ENCODE measurements at regions not wholly inside any gene's neighbourhood (a gene's known extent, or its start where the extent isn't known, plus 50 kb on each side); places are given as distances from the start of the nearest gene placed in this dataset.

- DNase-seq: no peak
Observed at GRCh38 chr2:240287496-240288086, 147.1 kb upstream of the OTOS start.

GRCh38 chr2:240288087-240288521 is 147.4 kb upstream of the GPC1 start:
- DNase-seq: no peak

DNA sequence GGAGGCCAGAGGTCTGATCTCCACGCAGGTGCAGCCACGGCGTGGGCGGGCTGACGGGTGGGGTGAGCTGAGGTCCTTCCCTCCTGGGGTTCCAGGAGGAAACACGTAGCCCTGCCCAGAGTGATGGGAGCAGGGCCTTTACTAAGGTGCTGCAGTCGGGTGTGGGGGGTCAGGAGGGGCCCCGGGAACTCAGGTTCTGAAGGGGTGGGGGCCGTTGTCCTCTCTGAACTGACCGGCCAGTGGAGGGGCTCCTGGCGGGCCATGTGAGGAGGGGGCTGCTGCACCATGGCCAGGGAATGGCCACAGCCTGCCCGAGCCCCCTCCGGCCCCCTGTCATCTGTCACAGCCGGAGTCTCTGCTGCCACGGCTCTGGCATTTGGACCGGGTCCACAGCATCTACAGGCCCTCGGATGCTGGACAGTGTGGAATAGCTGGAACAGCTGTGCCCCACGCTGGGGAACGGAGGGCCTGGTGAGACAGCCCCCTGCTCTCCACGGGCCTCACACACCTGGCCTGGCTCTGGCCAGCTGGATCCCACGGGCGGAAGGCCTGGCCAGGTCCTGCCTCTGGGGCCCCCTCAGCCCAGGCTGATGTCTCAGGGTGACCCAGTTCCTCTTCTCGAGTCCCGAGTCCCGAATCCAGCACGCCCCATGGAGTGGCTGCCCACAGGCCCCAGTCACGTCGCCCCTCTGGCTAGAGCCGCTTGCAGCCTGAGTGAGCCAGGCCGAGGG is 145.6 kb upstream of the GPC1 start:
- DNase-seq: no peak

DNA sequence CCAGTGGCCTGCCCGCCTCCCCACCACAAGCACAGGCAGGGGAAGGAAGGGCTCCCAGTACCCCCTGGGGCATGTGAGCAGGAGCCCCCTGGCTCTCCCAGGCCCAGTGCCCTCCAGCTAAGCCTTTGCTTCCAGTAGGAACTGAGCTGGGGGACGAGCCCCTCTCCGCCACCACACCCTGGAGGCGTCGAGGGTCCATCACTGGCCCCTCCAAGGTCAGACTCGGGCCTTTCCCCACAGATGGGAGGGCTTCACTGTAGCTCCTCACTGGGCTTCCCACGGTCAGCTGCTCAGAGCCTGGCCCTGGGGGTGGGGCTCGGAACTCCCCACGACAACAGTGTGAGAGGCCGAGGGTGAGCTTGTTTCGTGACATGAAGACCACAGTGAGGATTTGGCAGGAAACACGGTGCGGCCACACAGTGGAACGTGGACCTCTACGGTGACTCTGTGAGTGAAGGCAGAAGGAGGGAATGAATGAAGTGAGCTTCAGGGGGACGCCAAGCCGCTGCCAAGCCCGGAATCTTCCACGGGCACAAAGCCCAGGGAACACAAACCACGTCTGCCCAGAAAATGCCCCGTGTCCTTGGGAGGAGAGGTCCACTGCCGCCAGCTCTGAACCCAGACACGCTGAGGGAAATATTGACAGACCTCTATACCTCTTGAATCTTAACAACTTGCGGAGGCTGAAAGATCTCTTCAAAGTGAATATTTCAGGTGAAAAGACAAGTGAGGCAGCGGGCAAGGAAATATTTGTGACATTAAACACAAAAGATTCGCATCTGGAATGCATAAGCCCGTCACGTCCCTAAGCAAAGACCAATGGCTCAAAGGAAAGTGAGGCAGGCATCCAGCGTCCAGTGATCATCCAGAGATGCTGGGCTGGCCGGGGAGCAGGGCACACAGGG is 144.8 kb upstream of the GPC1 start:
- no peak for DNase-seq

DNA sequence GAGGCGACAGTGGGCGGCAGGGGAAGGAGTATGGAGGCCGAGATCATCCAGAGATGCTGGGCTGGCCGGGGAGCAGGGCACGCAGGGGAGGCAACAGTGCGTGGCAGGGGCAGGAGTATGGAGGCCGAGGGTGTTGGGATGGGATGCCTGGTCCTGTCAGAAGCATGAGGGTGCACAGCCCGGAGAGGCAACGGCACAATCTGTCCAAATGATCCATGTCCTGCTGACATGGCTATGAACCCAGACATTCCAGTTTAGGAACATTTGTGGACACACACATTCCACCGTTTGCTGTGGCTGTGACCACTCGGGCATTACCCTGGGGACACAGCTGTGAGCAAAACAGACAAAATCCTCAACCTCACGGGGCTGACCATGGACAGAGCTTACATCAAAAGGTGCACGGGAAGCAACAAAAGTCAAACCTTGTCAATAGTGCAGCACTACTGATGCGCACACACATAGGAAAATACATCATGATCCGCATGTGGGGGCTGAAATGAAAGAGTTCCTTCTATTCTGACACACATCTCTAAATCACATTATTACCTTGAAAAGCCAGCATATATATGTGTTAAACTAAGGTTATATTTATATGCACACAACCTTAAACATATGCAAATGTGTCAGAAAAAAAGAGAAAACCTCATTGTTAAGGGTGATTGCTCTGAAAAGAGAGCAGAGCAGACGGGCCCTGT is 144.0 kb upstream of the GPC1 start:
- DNase-seq: no peak

- no peak for DNase-seq
Observed at GRCh38 chr2:240292035-240292574, 143.4 kb upstream of the GPC1 start.

GRCh38 chr2:240292619-240293525 is 142.6 kb upstream of the GPC1 start:
- no peak for DNase-seq

DNA sequence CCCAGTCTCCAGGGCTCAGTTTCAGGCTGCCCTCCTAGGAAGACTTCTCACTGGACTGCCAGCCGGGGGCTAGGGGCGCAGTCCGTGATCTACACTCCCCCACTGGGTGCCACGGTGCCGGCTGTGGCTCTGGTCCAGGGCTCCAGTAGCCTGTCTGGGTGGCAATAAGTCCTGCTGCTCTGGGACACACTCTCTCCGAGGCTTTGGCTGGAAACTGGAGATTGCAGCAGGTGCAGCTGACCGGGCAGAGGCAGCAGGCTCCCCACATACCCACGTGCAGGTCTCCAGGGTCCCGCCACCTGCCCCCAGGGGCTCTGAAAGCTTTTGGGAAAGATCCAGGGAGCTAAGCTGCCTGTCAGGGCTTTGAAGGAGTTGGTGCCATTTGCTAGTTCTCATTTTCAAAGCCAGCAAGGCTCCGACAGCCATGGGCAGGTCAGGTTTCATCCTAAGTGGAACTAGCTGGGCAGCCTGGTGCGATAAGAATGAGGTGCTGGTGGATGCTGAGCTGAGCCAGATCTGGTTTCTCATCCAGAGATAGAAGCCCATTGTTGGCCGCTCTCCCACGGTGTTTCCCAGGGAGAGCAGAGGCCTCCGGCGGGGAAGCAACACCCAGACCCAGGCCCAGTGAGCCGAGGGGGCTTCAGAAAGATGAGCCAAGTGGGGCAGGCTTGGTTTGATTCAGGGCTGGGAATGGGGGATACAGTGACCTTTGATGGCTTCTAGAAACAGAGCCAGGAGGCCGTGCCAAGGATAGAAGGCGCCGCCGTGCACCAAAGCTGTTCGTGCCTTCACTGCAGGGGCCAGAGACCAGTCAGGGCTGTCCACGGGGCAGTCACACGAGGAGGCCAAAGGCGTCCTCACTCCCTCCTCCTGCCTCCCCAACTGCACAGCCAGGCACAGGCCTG is 141.7 kb upstream of the GPC1 start:
- DNase-seq: peak; percentile 29

GRCh38 chr2:240294514-240294913 is 140.9 kb upstream of the GPC1 start:
- DNase-seq: no peak

DNA sequence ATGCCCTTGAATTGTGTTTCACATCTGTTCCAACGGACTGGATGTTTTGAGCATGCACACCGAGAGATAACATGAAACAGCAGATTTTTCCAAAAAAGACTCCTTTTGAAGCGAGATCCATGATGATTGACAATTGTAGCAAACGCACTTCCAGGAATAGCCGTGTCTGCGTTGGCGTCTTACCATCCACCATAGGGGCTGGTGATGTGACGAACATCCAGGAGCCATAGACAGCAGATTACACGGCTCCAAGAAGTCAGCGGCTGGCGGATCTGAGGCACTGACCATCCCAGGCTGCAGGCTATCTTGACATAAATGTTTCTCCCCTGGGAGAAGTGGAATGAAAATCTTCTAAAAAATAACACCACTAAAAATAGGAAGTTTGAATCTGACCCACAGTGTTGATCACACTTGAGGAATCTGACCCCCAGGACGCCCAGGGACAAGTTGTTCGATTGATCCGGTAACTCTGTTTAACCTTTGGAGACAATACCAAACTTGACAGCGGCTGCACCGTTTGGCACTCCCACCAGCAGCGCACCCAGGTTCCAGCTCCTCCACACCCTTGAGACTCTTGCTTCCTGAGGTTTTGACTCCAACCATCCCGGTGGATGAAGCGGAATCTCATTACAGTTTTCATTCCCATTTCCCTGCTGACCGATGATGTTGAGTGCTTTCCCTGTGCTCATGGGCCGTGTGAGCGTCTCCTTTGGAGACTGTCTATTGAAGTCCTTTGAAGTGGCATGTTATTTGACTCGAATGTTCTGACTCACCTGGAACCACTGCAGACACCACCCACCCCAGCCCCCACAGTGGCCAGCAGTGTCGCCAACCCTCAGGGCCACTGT is 140.0 kb upstream of the GPC1 start:
- no peak for DNase-seq

DNA sequence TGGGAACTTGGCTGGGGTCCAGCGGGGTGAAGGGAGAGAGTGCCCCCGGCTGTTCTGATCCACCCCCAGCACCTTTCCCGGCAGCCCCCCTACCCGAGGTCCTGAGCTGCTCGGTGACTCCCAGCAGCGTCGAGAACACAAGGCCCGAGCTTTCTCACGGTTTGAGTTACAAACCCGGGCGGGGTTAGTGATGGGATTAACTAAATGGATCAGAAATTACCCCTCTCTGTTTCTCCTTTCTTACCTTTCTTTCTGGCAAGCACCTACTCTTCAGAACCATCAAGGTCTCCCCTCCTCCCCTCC is 139.4 kb upstream of the GPC1 start:
- no peak for DNase-seq

DNA sequence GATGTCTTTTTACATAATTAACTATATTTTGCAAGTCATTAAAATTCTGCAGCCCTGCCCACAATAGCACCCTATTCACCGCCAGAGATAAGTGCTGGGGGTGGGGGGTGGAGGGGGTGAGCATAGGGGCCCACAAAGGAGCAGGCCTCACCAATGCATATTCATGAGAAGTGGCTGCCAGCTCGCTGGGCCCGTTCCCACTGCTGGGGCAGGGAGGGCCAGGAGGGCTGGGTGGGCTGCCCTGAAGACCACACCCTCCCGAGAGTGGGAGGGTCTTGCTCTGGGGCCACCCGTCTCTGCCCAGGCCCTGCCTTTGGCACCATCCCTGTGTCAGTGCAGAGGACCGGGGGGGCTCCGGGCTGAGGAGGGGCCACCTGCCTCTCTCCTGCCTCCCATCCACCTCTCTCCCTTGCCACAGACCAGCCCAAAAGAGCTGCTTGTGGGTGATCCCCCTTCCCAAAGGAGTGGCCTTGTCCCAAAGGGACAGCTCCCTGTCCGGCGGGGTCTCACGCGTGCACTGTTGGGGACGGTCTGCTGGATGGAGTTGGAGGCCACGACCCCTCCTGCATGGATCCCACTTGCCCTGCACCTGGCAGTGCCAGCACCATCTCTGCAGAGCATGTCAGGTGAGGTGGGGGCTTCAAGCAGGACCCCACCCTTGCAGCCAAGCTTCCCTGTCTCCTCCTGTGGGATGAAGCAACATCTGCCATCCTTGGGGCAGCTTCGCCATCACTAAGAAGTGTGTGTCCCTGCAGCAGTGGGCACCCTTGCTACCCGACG is 138.8 kb upstream of the GPC1 start:
- no peak for DNase-seq

DNA sequence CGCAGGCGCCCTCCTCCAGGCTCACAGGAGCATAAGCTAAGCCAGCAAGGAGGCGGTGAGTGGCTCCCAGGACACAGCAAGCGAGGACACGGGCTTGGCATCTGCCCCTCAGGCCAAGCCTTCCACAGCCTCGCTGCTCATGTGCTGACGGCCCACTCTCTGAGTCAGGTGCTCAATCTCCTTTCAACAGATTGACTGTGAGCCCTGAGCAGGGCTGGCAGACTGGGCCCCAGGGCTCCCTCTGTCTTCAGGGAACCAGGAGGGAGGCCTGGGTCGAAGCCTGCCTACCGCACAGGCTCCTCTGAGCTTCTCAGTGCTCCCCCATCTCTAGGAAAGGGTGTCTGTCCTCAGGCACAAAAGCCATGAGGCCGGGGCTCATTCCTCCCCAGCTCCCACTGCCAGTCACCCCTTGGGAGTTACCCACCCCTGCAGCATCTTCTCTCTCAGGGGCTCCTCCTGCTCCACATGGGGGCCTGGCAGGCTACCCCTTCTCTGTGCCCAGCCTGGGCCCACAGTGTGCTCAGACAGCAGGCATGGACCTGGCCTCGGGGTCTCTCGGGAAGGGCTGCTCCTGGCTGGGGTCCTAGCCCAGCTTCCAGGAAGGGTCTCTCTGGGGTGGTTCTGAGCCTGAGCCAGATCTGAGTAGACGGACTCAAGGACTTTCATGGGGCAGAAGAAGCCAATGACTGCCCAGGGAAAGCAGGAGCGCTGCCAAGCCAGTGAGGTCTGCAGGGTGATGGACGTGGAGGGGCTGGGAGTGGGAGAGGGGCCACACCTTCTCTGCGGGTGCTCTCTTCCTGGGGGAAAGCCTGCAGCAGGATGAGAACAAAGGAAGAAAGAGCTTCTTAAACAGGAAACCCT is 138.0 kb upstream of the GPC1 start:
- no peak for DNase-seq

DNA sequence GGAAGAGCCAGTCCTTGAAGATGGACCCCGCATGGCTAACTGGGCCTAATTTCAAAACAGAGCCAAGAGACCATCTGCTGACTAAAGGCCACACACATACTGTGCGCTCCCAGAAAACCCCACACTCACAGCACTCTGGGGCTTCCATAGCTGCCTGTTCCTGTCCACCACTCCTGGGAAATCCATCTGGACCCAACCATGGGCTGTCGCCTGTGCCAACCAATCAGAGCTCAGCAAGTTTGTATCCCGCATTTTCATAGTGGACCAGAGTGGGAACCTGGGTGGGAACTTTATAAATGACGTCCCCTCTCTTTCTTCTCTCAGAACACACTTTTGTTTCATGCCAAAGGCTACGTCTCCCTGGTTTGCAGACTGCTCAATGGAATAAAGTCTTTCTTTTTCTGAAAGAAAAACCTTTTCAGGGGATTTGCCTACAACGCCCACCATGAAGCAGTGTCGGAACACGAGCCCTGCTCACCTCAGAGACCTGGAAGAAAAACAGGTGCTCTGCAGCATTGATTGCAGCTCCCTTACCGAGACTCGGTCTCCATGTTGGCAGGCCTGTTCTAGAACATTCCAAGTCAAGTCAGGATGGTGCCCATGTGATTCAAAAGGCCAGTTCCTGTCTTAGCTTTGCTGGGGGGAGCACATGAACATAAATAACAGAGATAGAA is 137.2 kb upstream of the GPC1 start:
- no peak for DNase-seq

GRCh38 chr2:240298803-240299709 is 136.4 kb upstream of the GPC1 start:
- DNase-seq: no peak

GRCh38 chr2:240299710-240300068 is 135.8 kb upstream of the GPC1 start:
- DNase-seq: no peak
